SK-N-SH treated with all-trans-retinoic acid at 6 μM for 48 hours (cell line): ENCODE measurements at regions not wholly inside any gene's neighbourhood (a gene's known extent, or its start where the extent isn't known, plus 50 kb on each side); places are given as distances from the start of the nearest gene placed in this dataset.

Source experiments
- BACH2 ChIP-seq: fragments of 250-450 bp; sonication (Bioruptor Pico); IDR thresholded peaks from 2 replicates; pipeline ENCODE4 v1.9.0; 2021; ENCODE audit warnings: mild to moderate bottlenecking, borderline replicate concordance
- ISL1 ChIP-seq: fragments of 250-450 bp; sonication (Bioruptor Pico); IDR thresholded peaks from 2 replicates; pipeline ENCODE4 v2.1.2; 2022; ENCODE audit warnings: mild to moderate bottlenecking, moderate library complexity
- TF ChIP-seq, protein P1 (sequence below): fragments of 250-450 bp; sonication (Bioruptor Pico); IDR thresholded peaks from 2 replicates; pipeline ENCODE4 v1.5.1; 2020; ENCODE audit warnings: low read depth, mild to moderate bottlenecking, moderate library complexity

DNA sequence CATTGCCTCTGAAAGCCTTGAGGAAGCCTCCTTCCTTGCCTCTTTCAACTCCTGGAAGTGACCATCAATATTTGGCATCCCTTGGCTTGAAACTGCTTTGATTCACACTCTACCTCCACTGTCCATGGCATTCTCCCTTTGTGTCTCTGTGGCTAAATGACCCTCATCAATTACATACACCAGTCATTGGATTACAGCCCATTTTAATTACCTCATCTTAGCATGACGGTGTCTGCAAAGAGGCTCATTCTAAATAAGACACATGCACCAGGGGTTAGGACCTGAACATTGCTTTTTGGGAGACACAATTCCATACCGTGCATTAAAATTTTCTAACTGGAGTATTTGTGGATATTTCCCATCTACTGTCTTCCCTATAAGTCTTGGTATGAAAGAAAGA, 60.7 kb upstream of the FAM9A start:
- no peak for TF ChIP-seq ISL1 (CRISPR knock-in tag)
- TF ChIP-seq, protein P1, sequence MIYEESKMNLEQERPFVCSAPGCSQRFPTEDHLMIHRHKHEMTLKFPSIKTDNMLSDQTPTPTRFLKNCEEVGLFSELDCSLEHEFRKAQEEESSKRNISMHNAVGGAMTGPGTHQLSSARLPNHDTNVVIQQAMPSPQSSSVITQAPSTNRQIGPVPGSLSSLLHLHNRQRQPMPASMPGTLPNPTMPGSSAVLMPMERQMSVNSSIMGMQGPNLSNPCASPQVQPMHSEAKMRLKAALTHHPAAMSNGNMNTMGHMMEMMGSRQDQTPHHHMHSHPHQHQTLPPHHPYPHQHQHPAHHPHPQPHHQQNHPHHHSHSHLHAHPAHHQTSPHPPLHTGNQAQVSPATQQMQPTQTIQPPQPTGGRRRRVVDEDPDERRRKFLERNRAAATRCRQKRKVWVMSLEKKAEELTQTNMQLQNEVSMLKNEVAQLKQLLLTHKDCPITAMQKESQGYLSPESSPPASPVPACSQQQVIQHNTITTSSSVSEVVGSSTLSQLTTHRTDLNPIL: no peak
- TF ChIP-seq BACH2 (CRISPR knock-in tag): no peak
